NT2/D1 (cell line): ENCODE measurements at regions not wholly inside any gene's neighbourhood (a gene's known extent, or its start where the extent isn't known, plus 50 kb on each side); places are given as distances from the start of the nearest gene placed in this dataset.

Source experiments
- SUZ12 ChIP-seq: IDR thresholded peaks from 2 replicates; pipeline ENCODE4 v1.6.1; 2011; ENCODE audit not compliant: insufficient read length, insufficient read depth; ENCODE audit errors: extremely low read depth
- YY1 ChIP-seq: IDR thresholded peaks from 2 replicates; pipeline ENCODE4 v1.6.1; 2011; ENCODE audit not compliant: insufficient read length, insufficient read depth
- ZNF274 ChIP-seq: IDR thresholded peaks from 2 replicates; pipeline ENCODE4 v1.6.1; 2011; ENCODE audit warnings: mild to moderate bottlenecking, low read depth, low read length

DNA sequence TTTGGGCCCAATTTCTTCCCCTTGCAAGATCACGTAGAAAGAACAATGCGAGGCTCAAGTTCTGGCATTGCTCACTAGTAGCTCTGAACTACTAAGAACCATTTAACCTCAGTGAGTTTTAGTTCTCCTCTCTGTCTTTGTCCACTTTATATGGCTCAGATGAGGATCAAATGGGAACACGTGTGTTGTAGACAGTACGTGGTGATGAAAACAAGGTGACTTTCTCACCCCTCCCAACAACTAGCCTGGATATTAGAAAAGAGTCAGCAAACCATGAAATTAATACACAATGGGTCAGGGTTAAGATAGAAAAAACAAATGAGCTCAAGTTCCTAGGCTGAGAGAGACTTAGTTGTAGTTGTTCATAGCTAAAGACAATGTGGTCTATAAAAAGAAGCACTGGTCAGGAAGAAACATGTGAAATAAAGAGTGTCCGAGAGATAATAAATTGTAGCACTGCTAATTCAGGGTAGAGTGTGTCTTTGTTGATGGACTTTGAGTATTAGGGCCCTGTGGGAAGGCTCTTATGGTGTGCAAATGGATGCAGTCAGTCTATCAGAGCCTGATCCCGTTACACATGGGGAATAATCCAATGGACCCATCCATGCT, 417.0 kb downstream of the HAPSTR1 start:
- TF ChIP-seq YY1, result no peak
- TF ChIP-seq ZNF274, result no peak
- TF ChIP-seq SUZ12, result no peak
